Panc1 (cell line): ENCODE measurements at regions not wholly inside any gene's neighbourhood (a gene's known extent, or its start where the extent isn't known, plus 50 kb on each side); places are given as distances from the start of the nearest gene placed in this dataset.

Experiments
- CTCF ChIP-seq: fragments of 450-650 bp; IDR thresholded peaks from 2 replicates; pipeline ENCODE4 v1.5.1; 2017; ENCODE audit warnings: mild to moderate bottlenecking
- POLR2AphosphoS5 ChIP-seq: IDR thresholded peaks from 2 replicates; pipeline ENCODE4 v1.6.1; 2012; ENCODE audit warnings: mild to moderate bottlenecking, low read depth, low read length, moderate library complexity
- TCF7L2 ChIP-seq: IDR thresholded peaks from 2 replicates; pipeline ENCODE4 v1.6.1; 2011; ENCODE audit warnings: mild to moderate bottlenecking, low read depth, low read length, inconsistent platforms

- TF ChIP-seq POLR2AphosphoS5 (no peak), CTCF (no peak), TCF7L2 (no peak)
Observed at GRCh38 chr12:53828598-53828997, 76.8 kb upstream of the CISTR start.
